ENCODE measurements at regions not wholly inside any gene's neighbourhood (a gene's known extent, or its start where the extent isn't known, plus 50 kb on each side); places are given as distances from the start of the nearest gene placed in this dataset.

DNA sequence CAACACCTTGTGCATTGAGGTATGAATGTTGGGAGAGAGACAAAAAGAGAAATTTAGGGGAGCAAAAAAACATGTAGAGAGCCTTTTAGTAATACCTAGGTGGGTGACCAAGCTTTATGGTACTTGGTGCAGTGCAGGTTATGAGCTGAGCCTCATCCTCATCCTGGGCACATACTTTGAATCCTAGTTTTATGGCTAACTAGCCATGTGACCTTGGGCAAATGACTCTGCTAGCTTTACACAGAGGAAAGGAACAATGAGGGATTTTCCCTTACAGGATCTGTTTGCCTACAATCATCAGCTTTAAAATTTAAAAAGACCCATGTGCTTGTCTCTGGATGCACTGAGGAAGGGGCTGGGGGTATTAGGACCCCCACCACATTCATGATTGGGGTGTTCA is 187.8 kb upstream of the ISX start:
- intact Hi-C loops (cut with DNase I; ENCODE audit: low total_unique reads): no loop called here
- no peak for DNase-seq
- H3K4me1 ChIP-seq: no peaks in the 10 kb centered on the region
- H3K36me3 ChIP-seq: no peaks in the 10 kb centered on the region
- TF ChIP-seq POLR2AphosphoS5 (IDR thresholded peaks at IDR 0.05) (no peak), POLR2A (IDR thresholded peaks at IDR 0.05) (no peak)
- TF ChIP-seq, protein P1, sequence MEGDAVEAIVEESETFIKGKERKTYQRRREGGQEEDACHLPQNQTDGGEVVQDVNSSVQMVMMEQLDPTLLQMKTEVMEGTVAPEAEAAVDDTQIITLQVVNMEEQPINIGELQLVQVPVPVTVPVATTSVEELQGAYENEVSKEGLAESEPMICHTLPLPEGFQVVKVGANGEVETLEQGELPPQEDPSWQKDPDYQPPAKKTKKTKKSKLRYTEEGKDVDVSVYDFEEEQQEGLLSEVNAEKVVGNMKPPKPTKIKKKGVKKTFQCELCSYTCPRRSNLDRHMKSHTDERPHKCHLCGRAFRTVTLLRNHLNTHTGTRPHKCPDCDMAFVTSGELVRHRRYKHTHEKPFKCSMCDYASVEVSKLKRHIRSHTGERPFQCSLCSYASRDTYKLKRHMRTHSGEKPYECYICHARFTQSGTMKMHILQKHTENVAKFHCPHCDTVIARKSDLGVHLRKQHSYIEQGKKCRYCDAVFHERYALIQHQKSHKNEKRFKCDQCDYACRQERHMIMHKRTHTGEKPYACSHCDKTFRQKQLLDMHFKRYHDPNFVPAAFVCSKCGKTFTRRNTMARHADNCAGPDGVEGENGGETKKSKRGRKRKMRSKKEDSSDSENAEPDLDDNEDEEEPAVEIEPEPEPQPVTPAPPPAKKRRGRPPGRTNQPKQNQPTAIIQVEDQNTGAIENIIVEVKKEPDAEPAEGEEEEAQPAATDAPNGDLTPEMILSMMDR (IDR thresholded peaks at IDR 0.05 in 8 of 11, conservative IDR thresholded peaks at IDR 0.05 in 3 of 11): no peak
- H3K4me3 ChIP-seq: no peak overlapping the region
- no peaks in the 10 kb centered on the region for H3K9me3 ChIP-seq
- no peaks in the 10 kb centered on the region for H3K27me3 ChIP-seq (replicated peaks in 1 of 7)
- no peak overlapping the region for H3K27ac ChIP-seq

DNA sequence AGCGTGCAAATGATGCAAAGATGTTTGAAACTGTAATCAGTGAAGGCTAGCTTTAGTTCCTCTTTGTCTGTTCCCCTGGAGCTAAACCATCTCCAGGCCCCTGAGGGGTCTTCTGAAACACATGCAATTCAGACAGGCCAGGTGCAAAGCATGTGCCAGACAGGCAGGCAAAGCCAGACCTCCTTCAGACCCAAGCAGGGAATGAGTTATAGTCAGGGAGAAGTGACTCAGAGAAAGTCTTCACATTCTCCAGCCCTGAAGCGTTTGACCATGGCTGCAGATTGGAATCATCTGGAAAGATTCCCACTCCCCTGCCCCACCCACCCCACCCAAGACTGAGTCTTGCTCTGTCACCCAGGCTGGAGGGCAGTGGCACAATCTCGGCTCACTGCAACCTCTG is 187.0 kb upstream of the ISX start:
- no peaks in the 10 kb centered on the region for H3K4me1 ChIP-seq
- no peak for DNase-seq
- no peak overlapping the region for H3K4me3 ChIP-seq
- TF ChIP-seq POLR2AphosphoS5 (IDR thresholded peaks at IDR 0.05) (no peak), POLR2A (IDR thresholded peaks at IDR 0.05) (no peak)
- TF ChIP-seq, protein P1 (IDR thresholded peaks at IDR 0.05 in 8 of 11, conservative IDR thresholded peaks at IDR 0.05 in 3 of 11): no peak
- no peak overlapping the region for H3K27ac ChIP-seq
- H3K9me3 ChIP-seq: no peaks in the 10 kb centered on the region
- WGBS, 5 donors: 81 to 87% (median 84%) methylated on average over 3 of the region's 3 CpGs
- H3K36me3 ChIP-seq: no peaks in the 10 kb centered on the region
- no peaks in the 10 kb centered on the region for H3K27me3 ChIP-seq (replicated peaks in 1 of 7)
- intact Hi-C loops (cut with DNase I; ENCODE audit: low total_unique reads): no loop called here

- 82 to 91% (median 83%) methylated on average over 1 of the region's 1 CpG for WGBS, 5 donors
- peaks cover 0 to 5% (median 0%) of the 10 kb centered on the region in 8 donors for H3K9me3 ChIP-seq
- no peak overlapping the region for H3K27ac ChIP-seq
- no peak overlapping the region for H3K4me3 ChIP-seq
- TF ChIP-seq POLR2AphosphoS5 (IDR thresholded peaks at IDR 0.05): no peak
- no peak for TF ChIP-seq POLR2A (IDR thresholded peaks at IDR 0.05)
- TF ChIP-seq, protein P1 (IDR thresholded peaks at IDR 0.05 in 8 of 11, conservative IDR thresholded peaks at IDR 0.05 in 3 of 11): no peak
- intact Hi-C loops (cut with DNase I; ENCODE audit: low total_unique reads): no loop called here
- no peak for DNase-seq
- H3K27me3 ChIP-seq (replicated peaks in 1 of 7): no peaks in the 10 kb centered on the region
- H3K4me1 ChIP-seq: no peaks in the 10 kb centered on the region
- no peaks in the 10 kb centered on the region for H3K36me3 ChIP-seq
Observed at GRCh38 chr22:34880662-34881061, 185.3 kb upstream of the ISX start.

GRCh38 chr22:34881453-34881852 is 184.5 kb upstream of the ISX start:
- H3K36me3 ChIP-seq: no peaks in the 10 kb centered on the region
- H3K9me3 ChIP-seq: peaks cover 0 to 5% (median 0%) of the 10 kb centered on the region in 8 donors
- H3K4me1 ChIP-seq: no peaks in the 10 kb centered on the region
- H3K4me3 ChIP-seq: no peak overlapping the region
- no peak for DNase-seq
- no peaks in the 10 kb centered on the region for H3K27me3 ChIP-seq (replicated peaks in 1 of 7)
- intact Hi-C loops (cut with DNase I; ENCODE audit: low total_unique reads): no loop called here
- WGBS, 5 donors: 66 to 87% (median 82%) methylated on average over 2 of the region's 2 CpGs
- H3K27ac ChIP-seq: no peak overlapping the region
- no peak for TF ChIP-seq POLR2AphosphoS5 (IDR thresholded peaks at IDR 0.05)
- TF ChIP-seq POLR2A (IDR thresholded peaks at IDR 0.05): no peak

DNA sequence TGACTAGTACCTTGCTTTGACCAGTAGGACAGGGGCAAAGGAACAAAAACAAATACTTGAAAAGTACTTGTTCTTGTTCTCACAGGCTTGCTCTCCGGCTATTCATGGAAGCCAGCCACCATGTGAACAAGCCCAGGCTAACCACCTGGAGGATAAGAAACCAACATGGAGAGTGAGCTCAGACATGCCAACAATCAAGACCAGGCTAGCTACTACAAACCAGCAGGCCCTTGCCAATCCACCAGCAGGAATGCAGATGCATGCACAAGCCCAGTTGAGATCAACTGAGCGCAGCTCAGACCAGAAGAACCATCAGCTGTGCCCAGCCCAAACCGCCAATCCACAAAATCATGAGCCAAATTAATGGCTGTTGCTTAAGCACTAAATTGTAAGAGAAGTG is 180.1 kb upstream of the ISX start:
- no peaks in the 10 kb centered on the region for H3K27me3 ChIP-seq (replicated peaks in 1 of 7)
- intact Hi-C loops (cut with DNase I; ENCODE audit: low total_unique reads): no loop called here
- no peak for DNase-seq
- H3K36me3 ChIP-seq: no peaks in the 10 kb centered on the region
- H3K9me3 ChIP-seq: peaks cover 0 to 30% (median 23%) of the 10 kb centered on the region in 8 donors
- H3K4me1 ChIP-seq: no peaks in the 10 kb centered on the region
- TF ChIP-seq, protein P1 (IDR thresholded peaks at IDR 0.05 in 8 of 11, conservative IDR thresholded peaks at IDR 0.05 in 3 of 11): no peak
- no peak for TF ChIP-seq POLR2A (IDR thresholded peaks at IDR 0.05)
- no peak for TF ChIP-seq POLR2AphosphoS5 (IDR thresholded peaks at IDR 0.05)
- 75 to 94% (median 89%) methylated on average over 3 of the region's 3 CpGs for WGBS, 5 donors
- H3K4me3 ChIP-seq: no peak overlapping the region
- no peak overlapping the region for H3K27ac ChIP-seq

Measured in spleen (tissue), 11 donors.